ENCODE measurements at regions not wholly inside any gene's neighbourhood (a gene's known extent, or its start where the extent isn't known, plus 50 kb on each side); places are given as distances from the start of the nearest gene placed in this dataset.

- no peak for DNase-seq
These were observed 230.9 kb upstream of the RORA start for GRCh38 chr15:61459785-61460707.

GRCh38 chr15:61457050-61457733 is 228.1 kb upstream of the RORA start:
- DNase-seq: no peak

- DNase-seq: no peak
These were observed 220.1 kb upstream of the RORA start for GRCh38 chr15:61449186-61449702.

- no peak for DNase-seq
These were observed 218.9 kb upstream of the RORA start for GRCh38 chr15:61447981-61448380.

- DNase-seq: no peak
These were observed 215.5 kb upstream of the RORA start for GRCh38 chr15:61444585-61444984.

- no peak for DNase-seq
These were observed 213.7 kb upstream of the RORA start for GRCh38 chr15:61442821-61443220.

GRCh38 chr15:61441891-61442290 is 212.8 kb upstream of the RORA start:
- DNase-seq: no peak

- no peak for DNase-seq
These were observed 197.4 kb upstream of the RORA start for GRCh38 chr15:61426466-61426865.

GRCh38 chr15:61425934-61426333 is 196.8 kb upstream of the RORA start:
- no peak for DNase-seq

GRCh38 chr15:61422773-61423172 is 193.7 kb upstream of the RORA start:
- DNase-seq: no peak

GRCh38 chr15:61421938-61422337 is 192.8 kb upstream of the RORA start:
- no peak for DNase-seq

- DNase-seq: no peak
These were observed 192.4 kb upstream of the RORA start for GRCh38 chr15:61421470-61421869.

- DNase-seq: no peak
These were observed 191.4 kb upstream of the RORA start for GRCh38 chr15:61420546-61420945.

- DNase-seq: no peak
These were observed 186.6 kb upstream of the RORA start for GRCh38 chr15:61415617-61416120.

GRCh38 chr15:61411902-61412510 is 182.9 kb upstream of the RORA start:
- no peak for DNase-seq

GRCh38 chr15:61410662-61411061 is 181.6 kb upstream of the RORA start:
- no peak for DNase-seq

GRCh38 chr15:61404567-61404966 is 175.5 kb upstream of the RORA start:
- DNase-seq: no peak

GRCh38 chr15:61403884-61404283 is 174.8 kb upstream of the RORA start:
- no peak for DNase-seq

- no peak for DNase-seq
These were observed 173.0 kb upstream of the RORA start for GRCh38 chr15:61401903-61402698.

GRCh38 chr15:61398310-61398709 is 169.2 kb upstream of the RORA start:
- DNase-seq: no peak

GRCh38 chr15:61396235-61396919 is 167.3 kb upstream of the RORA start:
- no peak for DNase-seq

GRCh38 chr15:61393949-61394348 is 164.8 kb upstream of the RORA start:
- no peak for DNase-seq
